Activated CD8-positive, alpha-beta memory T cell treated with anti-CD3 and anti-CD28 coated beads for 48 hours (primary cell): ENCODE measurements at regions not wholly inside any gene's neighbourhood (a gene's known extent, or its start where the extent isn't known, plus 50 kb on each side); places are given as distances from the start of the nearest gene placed in this dataset.

Experiments used
- DNase-seq, 3 experiments: peaks; one replicate each; pipeline ENCODE4 v3.0.0-alpha.2; 2020; ENCODE audit warnings: low read depth in 2 of 3, low spot score in 2 of 3

DNA sequence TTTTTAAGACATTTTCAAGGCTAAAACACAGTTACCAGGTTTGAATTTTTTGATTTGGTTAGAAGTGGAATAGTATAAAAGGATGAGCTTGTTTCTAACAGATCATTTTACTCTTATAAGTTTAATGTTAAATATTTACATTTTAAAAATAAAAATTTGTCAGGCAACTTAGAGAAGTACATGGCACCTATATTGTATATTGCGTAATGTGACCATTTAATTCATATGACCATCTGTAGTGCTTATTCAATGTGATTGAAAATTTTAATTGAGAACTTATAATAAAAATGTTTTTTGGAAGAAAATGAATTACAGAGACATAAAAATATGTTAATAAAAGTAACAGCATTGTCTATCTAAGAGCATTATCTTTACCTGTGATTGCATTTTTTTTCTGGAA is 1632.4 kb downstream of the RPA4 start:
- no peak for DNase-seq

- no peak for DNase-seq
Measured at GRCh38 chrX:98523026-98523425, 1639.3 kb downstream of the RPA4 start.

DNA sequence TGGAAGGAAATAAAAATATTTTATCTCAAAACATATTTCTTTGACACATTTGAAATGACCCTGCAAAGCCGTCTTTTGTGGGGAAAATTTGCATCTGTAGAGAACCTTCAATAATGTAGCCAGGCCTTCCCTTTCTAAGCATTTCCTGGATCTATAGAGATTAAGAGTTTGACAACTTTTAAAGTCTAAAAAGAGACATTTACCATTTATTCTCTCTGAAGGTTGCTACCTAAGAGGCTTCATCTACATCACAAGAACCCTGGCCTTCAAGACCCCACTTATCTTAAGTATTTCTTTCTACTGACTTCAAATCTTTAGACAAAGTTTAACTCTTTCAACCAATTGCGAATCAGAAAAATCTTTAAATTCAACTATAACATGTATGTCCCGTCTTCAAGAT is 1639.8 kb downstream of the RPA4 start:
- DNase-seq: no peak

GRCh38 chrX:98548519-98548918 is 1664.8 kb downstream of the RPA4 start:
- no peak for DNase-seq

DNA sequence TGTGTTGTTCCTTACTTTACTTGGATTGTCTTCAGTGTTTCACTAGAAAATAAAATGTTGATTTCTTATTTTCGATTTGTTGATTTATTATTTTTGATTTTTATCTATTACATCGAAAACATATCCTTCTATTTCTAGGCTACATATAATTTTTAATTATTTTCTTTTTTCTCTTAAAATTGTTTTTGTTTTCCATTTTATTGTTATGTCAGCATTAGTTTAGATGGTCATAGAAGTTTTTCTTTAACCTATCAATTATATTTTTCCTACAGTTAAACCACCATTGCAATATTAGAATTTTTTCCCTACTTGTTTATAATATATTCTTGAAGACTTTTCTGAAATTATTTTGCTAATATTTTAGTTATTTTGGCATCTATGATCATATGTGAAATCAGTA is 1685.1 kb downstream of the RPA4 start:
- DNase-seq: no peak

DNA sequence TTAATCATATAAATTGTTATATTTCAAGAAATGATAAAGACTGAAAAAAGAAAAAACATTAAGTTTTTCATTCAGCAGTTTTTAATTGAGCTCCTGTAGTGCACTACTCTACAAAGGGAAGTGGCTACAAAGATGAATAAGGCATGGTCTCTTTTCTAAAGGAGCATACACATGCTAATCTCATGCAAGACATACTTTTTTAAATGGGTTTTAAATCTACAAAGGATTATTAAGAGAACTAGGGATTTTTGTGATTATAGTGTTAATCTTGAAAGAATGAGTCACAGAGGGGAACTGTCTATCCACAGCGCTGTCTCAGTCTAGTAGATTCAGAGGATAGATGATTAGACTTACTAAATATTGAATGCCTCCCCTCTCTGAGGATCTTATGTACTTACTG is 1722.2 kb downstream of the RPA4 start:
- DNase-seq: no peak

DNA sequence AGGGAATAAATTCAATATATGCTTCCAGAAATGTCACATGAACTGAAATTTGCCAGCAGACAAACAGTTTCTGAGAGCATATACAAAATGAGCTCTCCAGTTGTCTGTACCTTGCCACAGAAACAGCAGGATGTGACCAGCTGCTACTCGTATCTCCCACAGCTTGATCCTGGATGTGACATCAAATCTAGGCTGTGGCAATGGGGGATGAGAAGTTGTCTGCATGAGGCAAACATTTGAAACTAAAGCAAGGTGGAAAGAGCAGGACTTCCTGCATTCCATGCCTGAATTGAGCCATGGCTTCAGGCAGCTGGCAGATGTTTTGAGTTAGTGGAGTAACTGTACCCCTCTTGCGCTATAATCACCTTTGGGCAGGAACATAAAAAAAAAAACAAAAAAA is 1724.0 kb downstream of the RPA4 start:
- DNase-seq: no peak

GRCh38 chrX:98627645-98628044 is 1743.9 kb downstream of the RPA4 start:
- no peak for DNase-seq

GRCh38 chrX:98637451-98637850 is 1753.7 kb downstream of the RPA4 start:
- no peak for DNase-seq

- DNase-seq: no peak
Measured at GRCh38 chrX:98646351-98646750, 1762.6 kb downstream of the RPA4 start.

- DNase-seq: no peak
Measured at GRCh38 chrX:98654565-98654964, 1755.5 kb downstream of the PCDH19 start.
